NCI-H2107 treated with DMSO at 0.1 percent for 48 hours (cell line): ENCODE measurements at regions not wholly inside any gene's neighbourhood (a gene's known extent, or its start where the extent isn't known, plus 50 kb on each side); places are given as distances from the start of the nearest gene placed in this dataset.

Experiments
- DNase-seq: peaks from one replicate; lab custom pipeline; 2025; ENCODE audit not compliant: unreplicated experiment; lab: John Stamatoyannopoulos, UW

GRCh38 chr1:200354243-200354642 lies 55.6 kb downstream of the ZNF281 start:
- no peak for DNase-seq

GRCh38 chr1:200353232-200353631 lies 56.6 kb downstream of the ZNF281 start:
- DNase-seq: no peak

- no peak for DNase-seq
These were observed 57.8 kb downstream of the ZNF281 start for GRCh38 chr1:200351826-200352549.

DNA sequence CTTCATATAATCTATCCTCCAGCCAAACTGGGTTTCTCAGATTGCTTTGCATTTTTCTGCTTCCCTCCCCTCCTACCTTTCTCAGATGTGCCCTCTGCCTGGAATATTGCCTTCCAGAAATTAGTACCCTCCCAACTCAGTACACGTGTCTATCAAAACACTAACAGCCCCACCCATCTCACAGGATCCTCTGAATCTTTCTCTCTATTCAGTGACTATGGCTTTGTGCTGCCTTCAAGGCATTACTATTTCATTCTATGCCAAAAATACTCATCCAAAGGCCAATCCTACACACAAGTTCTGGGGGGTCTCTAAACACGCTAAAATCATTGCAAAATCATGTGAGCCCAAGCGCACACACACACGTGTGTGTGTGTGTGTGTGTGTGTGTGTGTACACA lies 58.4 kb downstream of the ZNF281 start:
- no peak for DNase-seq

DNA sequence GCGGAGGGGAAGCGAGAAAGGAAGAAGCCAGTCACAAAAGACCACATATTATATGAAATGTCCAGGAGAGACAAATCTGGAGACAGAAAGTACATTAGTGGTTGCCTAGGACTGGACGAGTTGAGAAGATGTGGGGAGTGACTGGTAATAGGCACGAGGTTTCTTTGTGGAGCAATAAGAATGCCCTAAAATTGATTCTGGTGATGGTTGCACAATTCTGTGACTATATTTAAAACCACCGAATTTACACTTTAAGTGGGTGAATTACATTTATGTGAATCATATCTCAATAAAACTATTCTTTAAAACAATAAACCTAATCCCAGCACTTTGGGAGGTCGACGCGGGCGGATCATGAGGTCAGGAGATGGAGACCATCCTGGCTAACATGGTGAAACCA lies 63.1 kb downstream of the ZNF281 start:
- DNase-seq: no peak

DNA sequence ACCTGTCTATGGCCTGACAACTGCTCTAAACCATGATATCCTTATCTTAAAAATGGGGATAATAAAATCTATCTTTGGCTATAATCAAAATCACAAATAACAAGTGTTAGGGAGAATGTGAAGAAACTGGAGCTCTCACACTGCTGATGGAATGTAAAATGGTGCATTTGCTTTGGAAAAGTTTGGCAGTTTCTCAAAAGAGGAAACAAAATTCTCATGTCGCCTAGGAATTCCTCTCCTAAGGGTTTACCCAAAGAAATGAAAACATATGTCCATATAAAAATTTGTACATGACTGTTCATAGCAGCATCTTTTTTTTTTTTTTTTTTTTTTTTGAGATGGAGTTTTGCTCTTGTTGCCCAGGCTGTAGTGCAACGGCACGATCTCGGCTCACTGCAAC lies 64.3 kb downstream of the ZNF281 start:
- no peak for DNase-seq

DNA sequence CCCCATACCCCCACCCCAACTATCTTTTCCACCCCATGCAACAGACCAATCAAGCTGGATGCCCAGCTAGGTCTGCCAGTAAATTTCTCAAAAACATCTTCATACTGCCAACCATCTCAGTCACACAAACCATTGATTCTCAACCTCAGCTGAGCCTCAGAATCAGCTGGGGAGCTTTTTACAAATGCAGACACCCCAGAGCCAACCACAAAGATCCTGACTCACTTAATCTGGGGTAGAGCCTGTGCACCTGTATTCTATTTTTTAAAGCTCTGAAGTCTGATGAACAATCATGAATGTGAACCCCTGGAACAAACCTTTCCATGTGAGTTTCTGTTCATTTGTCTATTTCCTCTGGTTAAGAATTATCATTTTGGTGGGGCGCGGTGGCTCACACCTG lies 66.0 kb downstream of the ZNF281 start:
- DNase-seq: no peak

GRCh38 chr1:200342511-200343311 lies 67.1 kb downstream of the ZNF281 start:
- DNase-seq: no peak

DNA sequence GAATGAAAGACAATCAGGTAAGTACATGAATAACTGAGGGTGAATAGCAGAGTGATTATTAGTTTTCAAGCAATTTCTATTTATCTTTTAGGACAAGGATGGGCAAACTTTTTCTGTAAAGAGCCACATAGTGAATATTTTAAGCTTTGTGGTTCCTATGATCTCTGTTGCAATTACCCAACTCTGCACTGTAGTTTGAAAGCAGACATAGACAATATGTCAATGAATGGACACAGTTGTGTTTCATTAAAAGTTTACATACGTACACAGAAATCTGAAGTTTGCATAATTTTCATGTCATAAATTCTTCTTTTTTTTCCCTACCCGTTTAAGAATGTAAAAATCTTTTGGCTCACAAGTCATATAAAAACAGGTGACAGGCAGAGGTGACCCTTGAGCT lies 71.4 kb downstream of the ZNF281 start:
- no peak for DNase-seq

DNA sequence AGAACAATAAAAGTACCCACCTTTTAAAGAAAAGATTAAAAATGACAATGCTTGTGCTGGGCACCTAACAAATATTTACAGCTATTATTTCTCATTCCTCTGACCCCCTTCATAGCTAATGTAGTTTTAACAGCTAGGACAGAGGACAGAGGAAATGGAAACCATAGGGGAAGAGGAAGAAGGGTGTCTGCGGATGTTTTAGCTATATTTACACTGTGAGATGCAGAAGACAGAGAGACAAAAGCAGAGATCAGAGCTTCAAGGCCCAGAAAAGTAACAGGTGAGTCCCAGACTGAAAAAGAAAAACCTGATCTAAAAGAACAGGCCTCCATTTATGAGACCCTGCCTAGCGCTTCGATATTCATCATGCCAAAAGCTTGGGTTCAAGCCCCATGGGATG lies 72.0 kb downstream of the ZNF281 start:
- no peak for DNase-seq

- DNase-seq: no peak
These were observed 72.4 kb downstream of the ZNF281 start for GRCh38 chr1:200337410-200337809.

DNA sequence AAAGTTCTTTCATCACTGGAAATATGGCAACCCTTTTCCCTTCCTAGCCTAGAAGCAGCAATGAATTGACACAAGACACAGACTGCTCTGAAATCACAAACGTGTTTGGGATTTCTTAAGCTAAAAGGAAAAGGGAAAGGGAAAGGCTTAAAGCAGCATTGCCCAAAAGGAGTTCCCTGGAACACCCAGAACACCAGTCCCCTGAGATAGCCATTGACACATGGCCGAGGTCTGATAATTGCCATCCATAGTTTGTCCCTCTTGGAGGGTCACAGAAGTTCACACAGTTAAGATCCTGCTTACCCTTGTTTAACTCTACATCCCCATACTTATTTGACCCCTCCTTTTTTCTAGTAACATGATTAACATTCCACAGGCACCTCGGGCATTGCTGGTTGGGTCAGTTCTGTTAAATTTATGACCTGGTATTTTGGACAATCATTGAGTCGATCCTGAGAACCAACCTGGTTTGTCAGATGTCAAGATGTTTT lies 72.9 kb downstream of the ZNF281 start:
- DNase-seq: no peak

DNA sequence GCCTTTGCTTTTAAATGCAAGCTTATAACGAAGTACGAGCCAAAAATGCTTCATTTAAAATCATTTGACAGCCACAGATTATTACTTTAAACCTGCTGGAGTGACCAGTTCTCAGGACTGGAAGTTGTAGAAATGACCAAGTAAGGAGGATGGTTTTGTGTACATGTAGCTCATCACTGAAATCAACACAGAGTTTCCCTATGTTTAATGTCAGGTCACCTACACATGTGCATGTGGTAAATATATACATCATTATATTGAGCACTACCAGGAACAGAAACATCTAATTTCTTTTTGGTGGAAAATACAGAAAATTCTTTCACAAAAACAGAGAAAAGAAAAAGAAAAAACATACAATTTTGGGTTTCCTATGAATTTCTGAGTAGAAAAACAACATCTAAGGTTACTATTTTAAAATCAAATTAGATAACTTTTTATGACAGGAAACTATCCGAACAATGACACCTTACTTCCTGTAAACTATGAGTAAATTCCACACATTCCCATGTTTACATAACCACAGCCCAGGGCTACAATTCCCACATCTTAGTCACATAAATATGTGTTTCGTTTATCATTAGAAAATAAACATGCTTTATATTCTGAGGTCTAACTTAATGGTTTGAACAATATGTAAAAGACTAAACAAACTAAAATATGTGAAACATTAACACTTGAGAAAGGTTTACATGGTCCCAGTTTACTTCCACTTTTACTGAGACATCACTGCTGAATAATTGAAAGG lies 73.6 kb downstream of the ZNF281 start:
- DNase-seq: no peak

DNA sequence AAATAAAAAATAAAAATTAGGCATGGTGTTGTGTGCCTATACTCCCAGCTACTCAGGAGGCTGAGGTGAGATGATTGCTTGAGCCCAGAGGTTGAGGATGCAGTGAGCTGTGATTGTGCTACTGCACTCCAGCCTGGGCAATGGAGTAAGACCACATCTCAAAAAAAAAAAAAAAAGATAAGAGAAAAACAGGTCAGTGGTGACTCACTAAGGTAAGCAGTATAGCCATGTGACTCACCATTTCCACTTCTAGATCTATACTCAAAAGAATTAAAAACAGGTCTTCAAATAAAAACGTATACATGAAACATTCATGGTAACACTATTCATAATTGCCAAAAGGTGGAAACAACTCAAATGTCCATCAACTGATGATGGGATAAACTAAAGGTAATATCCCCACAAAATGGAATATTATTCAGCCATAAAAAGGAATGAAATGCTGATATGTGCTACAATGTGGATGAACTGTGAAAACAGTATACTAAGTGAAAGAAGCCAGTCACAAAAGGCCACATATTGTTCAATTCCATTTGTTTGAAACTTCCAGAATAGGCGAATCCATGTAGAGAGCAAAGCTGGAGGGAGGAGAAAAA lies 75.1 kb downstream of the ZNF281 start:
- no peak for DNase-seq

GRCh38 chr1:200333329-200333728 lies 76.5 kb downstream of the ZNF281 start:
- DNase-seq: no peak

DNA sequence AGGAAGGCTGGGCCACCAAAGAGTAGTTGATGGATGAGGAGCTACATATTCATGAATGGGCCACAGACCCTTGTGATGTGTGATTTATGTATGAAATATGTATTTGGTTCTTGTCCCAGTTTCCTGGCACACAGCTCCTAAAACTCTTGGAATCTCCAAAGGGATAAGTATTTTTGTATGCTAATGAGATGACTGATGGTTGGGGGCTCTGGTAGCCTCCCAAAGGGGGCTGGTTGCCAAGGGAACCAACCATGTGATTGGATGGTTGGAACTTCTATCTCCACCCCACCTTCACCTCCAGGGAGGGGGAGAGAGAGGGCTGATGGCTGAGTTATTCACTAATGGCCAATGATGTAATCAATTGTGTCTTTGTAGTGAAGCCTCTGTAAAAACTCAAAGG lies 77.1 kb downstream of the ZNF281 start:
- DNase-seq: no peak

- no peak for DNase-seq
These were observed 79.0 kb downstream of the ZNF281 start for GRCh38 chr1:200330741-200331428.

DNA sequence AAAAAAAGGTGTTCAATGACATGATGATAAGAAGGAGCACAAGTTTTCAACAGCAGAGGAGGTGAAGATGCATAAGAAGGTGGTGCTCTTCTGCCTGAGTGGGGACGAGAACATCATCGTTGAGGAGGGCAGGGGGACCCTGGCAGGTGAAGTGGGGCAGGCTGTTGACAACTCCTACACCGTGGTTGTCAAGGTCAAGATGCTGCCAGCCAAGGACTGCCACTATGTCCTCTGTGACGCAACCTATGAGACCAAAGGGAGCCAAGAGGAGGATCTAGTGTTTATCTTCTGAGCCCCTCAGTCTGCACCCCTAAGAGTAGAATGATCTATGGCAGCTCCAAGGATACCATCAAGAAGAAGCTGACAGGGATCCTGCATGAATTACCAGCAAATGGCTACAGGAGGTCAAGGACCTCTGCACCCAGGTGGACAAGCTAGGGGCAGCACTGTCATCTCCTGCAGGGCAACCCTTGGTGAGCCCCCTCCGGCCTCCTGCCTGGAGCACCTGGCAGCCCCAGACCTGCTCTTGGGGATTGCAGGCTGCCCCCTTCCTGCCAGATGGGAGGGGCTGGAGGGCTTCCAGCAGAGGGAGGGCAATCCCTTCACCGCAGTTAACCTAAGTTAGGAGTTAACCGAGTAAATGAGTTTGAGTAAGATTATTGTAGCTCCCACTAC lies 80.5 kb downstream of the ZNF281 start:
- no peak for DNase-seq

- no peak for DNase-seq
These were observed 81.5 kb downstream of the ZNF281 start for GRCh38 chr1:200328379-200328778.

GRCh38 chr1:200323856-200324400 lies 85.9 kb downstream of the ZNF281 start:
- no peak for DNase-seq
